IPS-20b (cell line): ENCODE measurements at regions not wholly inside any gene's neighbourhood (a gene's known extent, or its start where the extent isn't known, plus 50 kb on each side); places are given as distances from the start of the nearest gene placed in this dataset.

Experiments
- H3K27ac ChIP-seq: one replicate; pipeline ENCODE4 v1.5.1; 2013; ENCODE audit warnings: low read length
- H3K27me3 ChIP-seq: 2 replicates; pipeline ENCODE4 v1.6.1; 2013; ENCODE audit warnings: mild to moderate bottlenecking, low read length, inconsistent platforms; ENCODE audit not compliant: insufficient read depth
- H3K36me3 ChIP-seq: 2 replicates; pipeline ENCODE4 v1.6.1; 2013; ENCODE audit warnings: low read depth, mild to moderate bottlenecking, inconsistent platforms, low read length, moderate library complexity; ENCODE audit not compliant: insufficient read depth
- H3K4me1 ChIP-seq: 2 replicates; pipeline ENCODE4 v1.6.1; 2013; ENCODE audit warnings: mild to moderate bottlenecking, control low read depth, inconsistent platforms, low read length, moderate library complexity; ENCODE audit not compliant: insufficient read depth
- H3K4me3 ChIP-seq: 2 replicates; pipeline ENCODE4 v1.5.1; 2013; ENCODE audit warnings: mild to moderate bottlenecking, low read length, inconsistent platforms
- H3K9ac ChIP-seq: 2 replicates; pipeline ENCODE4 v1.6.1; 2013; ENCODE audit warnings: low read depth, mild to moderate bottlenecking, inconsistent platforms, low read length, moderate library complexity
- H3K9me3 ChIP-seq: 2 replicates; pipeline ENCODE4 v1.6.1; 2013; ENCODE audit warnings: mild to moderate bottlenecking, low read depth, low read length, inconsistent platforms; ENCODE audit not compliant: insufficient read depth

DNA sequence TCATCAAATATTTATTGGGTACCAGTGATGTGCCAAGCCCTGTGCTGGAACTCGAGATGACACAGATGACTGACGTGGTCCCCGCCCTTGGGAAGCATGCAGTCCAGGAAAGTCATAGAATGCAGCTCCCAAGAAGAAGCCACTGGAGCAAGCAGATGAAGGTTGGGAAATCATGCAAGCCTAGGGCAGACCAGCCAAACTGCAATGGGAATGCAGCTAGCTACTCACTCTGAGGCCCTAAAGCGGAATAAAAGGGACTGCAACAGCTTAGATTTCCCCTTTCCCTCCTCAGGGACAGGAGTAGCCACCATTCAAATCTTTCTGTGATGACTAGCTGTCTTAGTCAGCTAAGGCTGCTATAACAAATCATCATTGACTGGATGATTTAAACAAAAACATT, 152.2 kb downstream of the MAFB start:
- H3K9me3 ChIP-seq, result no peaks in the 10 kb centered on the region
- no peak overlapping the region for H3K4me3 ChIP-seq
- no peak overlapping the region for H3K9ac ChIP-seq
- H3K4me1 ChIP-seq, result no peaks in the 10 kb centered on the region
- H3K36me3 ChIP-seq, result no peaks in the 10 kb centered on the region
- H3K27ac ChIP-seq, result no peak overlapping the region
- H3K27me3 ChIP-seq, result 0 out of 2 replicates have a peak, but pooled peaks cover 3% of the 10 kb centered on the region

DNA sequence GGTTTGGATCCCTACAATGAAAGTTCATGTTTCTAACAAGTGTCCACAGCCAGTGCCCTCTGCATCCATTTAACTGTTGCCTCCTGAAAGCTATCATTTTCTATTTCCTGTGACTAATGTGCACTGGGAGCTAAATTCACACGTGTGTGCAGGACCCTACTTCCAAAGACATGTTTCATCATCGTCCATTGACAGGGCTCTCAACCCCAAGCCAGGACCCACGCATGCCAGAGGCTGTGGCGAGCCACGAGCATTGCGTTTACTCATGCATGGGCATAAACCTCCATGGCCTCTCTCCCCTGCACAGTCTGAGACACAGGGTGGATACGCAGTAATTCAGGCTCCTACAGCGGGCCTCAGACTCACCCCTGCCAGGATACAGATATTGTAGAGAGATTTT, 153.2 kb downstream of the MAFB start:
- no peaks in the 10 kb centered on the region for H3K9me3 ChIP-seq
- no peak overlapping the region for H3K9ac ChIP-seq
- H3K27me3 ChIP-seq, result 0 out of 2 replicates have a peak, but pooled peaks cover 3% of the 10 kb centered on the region
- H3K27ac ChIP-seq, result no peak overlapping the region
- no peaks in the 10 kb centered on the region for H3K36me3 ChIP-seq
- H3K4me1 ChIP-seq, result no peaks in the 10 kb centered on the region
- no peak overlapping the region for H3K4me3 ChIP-seq

DNA sequence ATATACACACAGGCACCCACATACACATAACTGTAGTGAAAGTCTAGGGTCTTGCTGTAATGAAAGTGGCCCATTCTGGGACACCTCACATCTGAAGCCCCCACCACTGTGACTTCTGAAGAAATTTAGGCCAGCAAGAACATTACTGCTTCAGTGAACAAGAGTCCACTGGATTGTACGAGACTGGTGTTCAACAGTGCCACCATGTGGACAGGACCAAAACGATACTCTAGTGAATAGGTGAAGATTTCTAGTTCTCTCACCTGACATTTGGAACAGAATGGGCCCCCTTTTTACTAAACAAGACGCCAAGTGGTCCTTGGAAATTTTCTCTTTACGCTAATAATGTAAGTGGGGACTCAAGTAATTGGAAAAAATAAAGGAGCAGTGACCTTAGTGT, 156.9 kb downstream of the MAFB start:
- Histone ChIP-seq H3K27ac (no peak overlapping the region), H3K4me1 (no peaks in the 10 kb centered on the region), H3K4me3 (no peak overlapping the region), H3K9me3 (no peaks in the 10 kb centered on the region), H3K36me3 (no peaks in the 10 kb centered on the region), H3K27me3 (no peaks in the 10 kb centered on the region), H3K9ac (no peak overlapping the region)

DNA sequence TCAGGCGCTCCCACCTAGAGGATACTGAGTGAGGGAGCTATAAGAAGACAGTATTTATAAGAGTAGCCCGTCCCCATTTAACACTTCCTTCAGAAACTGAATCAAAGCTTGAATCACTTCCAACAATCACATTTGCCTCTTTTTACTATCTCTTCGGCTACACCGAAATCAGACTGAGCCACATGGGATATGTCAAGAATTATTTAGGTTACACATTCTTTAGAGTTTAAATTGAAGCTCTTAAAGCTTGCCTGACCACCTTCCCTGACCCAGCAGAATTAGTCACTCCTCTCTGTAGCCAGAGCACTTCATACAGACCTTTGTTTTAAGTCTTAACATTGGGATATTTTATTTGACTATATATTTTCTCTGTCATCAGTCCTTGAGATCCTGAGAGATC, 163.7 kb downstream of the MAFB start:
- Histone ChIP-seq H3K4me1 (no peaks in the 10 kb centered on the region), H3K27me3 (no peaks in the 10 kb centered on the region), H3K36me3 (no peaks in the 10 kb centered on the region), H3K4me3 (no peak overlapping the region), H3K9ac (no peak overlapping the region), H3K9me3 (peaks cover 4% of the 10 kb centered on the region; the same call in 1 of the 2 replicates), H3K27ac (no peak overlapping the region)

DNA sequence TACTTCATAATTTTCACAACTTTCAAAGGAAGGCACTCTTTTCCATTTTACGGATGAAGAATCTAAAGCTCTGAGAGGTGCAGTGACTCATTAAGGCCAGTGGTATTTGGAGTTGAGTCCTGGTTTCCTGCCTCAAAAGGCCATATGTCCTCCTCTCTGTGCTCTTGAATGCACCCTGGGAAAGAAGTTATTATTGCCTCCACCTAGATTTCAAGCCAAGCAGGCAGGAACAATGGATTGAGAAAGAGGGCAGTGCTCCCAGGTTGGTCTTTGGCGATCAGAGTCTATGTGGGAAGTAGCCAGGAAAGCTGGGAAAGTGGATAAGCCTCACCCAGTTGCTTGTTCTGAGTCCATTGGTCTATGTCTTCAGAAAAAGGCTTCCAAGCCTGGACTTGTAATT, 165.0 kb downstream of the MAFB start:
- no peaks in the 10 kb centered on the region for H3K4me1 ChIP-seq
- H3K4me3 ChIP-seq, result no peak overlapping the region
- peaks cover 4% of the 10 kb centered on the region; the same call in 1 of the 2 replicates for H3K9me3 ChIP-seq
- H3K27ac ChIP-seq, result no peak overlapping the region
- no peaks in the 10 kb centered on the region for H3K27me3 ChIP-seq
- no peaks in the 10 kb centered on the region for H3K36me3 ChIP-seq
- no peak overlapping the region for H3K9ac ChIP-seq

DNA sequence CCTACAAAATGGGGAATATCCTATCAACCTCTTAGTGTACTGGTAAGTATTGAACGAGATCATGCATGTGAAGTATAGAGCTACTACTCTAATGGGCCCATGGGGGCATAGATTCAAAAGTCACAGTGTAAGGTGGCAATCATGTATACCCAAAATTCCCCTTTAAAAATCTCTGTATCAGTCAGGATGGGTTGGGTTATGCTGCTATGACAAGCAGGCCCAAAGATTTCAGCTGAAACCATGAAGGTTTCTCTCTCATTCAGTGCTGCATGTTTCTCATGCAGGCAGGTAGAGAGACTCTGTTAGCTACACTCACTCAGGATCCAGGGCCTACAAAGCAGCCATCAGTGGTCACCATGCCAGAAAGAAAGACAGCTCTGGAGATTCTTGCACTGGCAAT, 166.6 kb downstream of the MAFB start:
- Histone ChIP-seq H3K9me3 (peaks cover 4% of the 10 kb centered on the region; the same call in 1 of the 2 replicates), H3K36me3 (no peaks in the 10 kb centered on the region), H3K9ac (no peak overlapping the region), H3K27me3 (no peaks in the 10 kb centered on the region), H3K4me1 (no peaks in the 10 kb centered on the region), H3K4me3 (no peak overlapping the region), H3K27ac (no peak overlapping the region)

DNA sequence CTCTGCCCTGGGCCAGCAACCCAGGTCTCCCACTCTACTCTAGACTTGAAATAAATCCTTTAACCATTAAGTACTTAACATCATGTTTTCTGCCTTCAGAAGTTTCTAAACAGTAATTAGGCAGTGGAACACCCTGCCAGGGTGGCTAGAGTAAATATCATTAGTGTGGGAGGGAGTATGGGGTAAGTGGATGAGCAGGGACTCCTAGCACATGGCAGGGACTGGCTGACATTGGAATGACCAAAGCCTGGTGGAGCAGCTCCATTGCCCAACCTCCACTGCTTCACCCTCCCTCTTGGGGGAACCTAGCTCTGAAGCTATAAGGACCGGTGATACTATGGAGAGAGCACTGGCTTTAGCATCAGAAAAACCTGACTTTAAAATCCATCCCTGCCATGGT, 167.1 kb downstream of the MAFB start:
- Histone ChIP-seq H3K9ac (no peak overlapping the region), H3K27me3 (no peaks in the 10 kb centered on the region), H3K4me3 (no peak overlapping the region), H3K27ac (no peak overlapping the region), H3K9me3 (peaks cover 4% of the 10 kb centered on the region; the same call in 1 of the 2 replicates), H3K4me1 (no peaks in the 10 kb centered on the region), H3K36me3 (no peaks in the 10 kb centered on the region)

DNA sequence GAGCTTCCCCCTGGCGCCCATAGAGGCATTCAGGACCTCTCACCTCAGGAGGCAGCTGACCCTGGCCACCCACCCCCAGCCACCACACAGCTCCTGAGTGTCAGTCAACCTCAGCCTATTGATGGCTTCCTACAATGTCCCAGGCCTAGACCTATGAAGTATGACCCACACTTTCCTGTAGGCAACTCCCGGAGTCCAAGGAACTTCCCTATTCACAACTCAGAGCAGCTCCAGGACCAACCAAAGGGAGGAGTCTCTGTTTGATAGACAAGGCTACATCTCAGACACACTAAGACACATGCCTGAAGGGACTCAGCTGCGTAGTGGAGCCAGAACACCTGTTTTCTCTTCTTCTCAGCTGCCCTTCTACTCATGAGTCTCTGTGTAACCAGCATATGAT, 169.1 kb downstream of the MAFB start:
- Histone ChIP-seq H3K4me3 (no peak overlapping the region), H3K9me3 (peaks cover 4% of the 10 kb centered on the region; the same call in 1 of the 2 replicates), H3K27me3 (no peaks in the 10 kb centered on the region), H3K36me3 (no peaks in the 10 kb centered on the region), H3K27ac (no peak overlapping the region), H3K9ac (no peak overlapping the region), H3K4me1 (no peaks in the 10 kb centered on the region)

DNA sequence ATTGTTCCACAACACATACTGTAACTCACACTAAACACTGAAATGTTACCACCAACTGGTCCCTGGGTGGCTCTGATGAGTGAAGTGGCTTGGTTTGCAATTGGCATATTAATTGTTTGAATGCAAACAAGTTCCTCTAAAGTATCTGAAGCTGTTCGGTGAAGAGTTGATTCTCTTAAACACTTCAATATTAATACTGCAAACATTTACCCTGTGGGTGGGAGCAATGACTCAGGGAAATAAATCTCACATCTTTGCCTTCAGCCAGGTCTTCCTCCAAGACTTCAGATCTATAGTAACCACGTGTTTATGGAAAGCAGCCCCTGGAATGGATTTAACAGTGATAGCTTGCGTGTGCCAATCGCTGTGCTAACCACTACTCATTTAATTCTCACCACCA, 176.0 kb downstream of the MAFB start:
- no peaks in the 10 kb centered on the region for H3K4me1 ChIP-seq
- no peaks in the 10 kb centered on the region for H3K27me3 ChIP-seq
- H3K9ac ChIP-seq, result no peak overlapping the region
- H3K9me3 ChIP-seq, result no peaks in the 10 kb centered on the region
- H3K36me3 ChIP-seq, result no peaks in the 10 kb centered on the region
- H3K27ac ChIP-seq, result no peak overlapping the region
- no peak overlapping the region for H3K4me3 ChIP-seq

DNA sequence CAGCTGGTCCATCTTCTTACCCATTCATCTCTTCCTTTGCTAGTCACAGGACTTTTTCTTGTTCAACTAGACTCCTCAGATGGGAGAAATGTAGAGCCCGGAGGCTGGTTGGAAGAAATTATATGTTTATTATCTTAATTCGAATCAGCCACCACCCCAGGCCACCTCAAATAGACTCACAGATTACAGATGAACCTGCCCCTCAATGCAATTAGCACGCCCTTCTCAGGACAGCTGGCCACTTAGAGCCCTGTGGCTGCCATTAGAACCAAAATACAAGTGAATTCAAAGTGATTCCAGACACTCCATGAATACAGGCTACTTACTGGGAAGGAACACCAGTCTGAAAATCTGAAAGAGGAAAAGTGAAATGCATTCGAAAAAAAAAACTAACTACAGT, 176.4 kb downstream of the MAFB start:
- H3K27me3 ChIP-seq, result no peaks in the 10 kb centered on the region
- no peaks in the 10 kb centered on the region for H3K4me1 ChIP-seq
- no peak overlapping the region for H3K27ac ChIP-seq
- H3K9me3 ChIP-seq, result no peaks in the 10 kb centered on the region
- no peak overlapping the region for H3K9ac ChIP-seq
- H3K36me3 ChIP-seq, result no peaks in the 10 kb centered on the region
- no peak overlapping the region for H3K4me3 ChIP-seq

DNA sequence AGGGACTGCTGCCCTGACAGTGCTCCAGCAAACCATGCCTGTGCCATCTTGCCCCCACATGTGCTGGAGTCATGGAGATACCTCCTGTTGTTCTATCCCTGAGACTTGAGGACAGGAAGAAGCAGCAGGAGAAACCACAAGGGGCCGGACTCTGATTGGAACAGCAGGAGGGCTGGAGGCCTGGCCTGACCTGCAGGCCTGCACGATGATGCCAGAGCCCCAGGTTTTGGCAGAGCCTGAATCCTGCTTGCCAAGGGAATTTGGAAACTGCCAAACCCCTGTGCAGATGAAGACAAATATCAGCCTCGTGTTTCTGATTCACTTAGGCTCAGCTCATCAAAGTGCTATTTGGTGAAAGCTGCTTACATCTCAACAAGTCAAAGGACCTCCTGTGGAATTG, 177.6 kb downstream of the MAFB start:
- H3K4me3 ChIP-seq, result no peak overlapping the region
- H3K9ac ChIP-seq, result no peak overlapping the region
- H3K27ac ChIP-seq, result no peak overlapping the region
- H3K27me3 ChIP-seq, result no peaks in the 10 kb centered on the region
- no peaks in the 10 kb centered on the region for H3K36me3 ChIP-seq
- H3K4me1 ChIP-seq, result no peaks in the 10 kb centered on the region
- H3K9me3 ChIP-seq, result no peaks in the 10 kb centered on the region

DNA sequence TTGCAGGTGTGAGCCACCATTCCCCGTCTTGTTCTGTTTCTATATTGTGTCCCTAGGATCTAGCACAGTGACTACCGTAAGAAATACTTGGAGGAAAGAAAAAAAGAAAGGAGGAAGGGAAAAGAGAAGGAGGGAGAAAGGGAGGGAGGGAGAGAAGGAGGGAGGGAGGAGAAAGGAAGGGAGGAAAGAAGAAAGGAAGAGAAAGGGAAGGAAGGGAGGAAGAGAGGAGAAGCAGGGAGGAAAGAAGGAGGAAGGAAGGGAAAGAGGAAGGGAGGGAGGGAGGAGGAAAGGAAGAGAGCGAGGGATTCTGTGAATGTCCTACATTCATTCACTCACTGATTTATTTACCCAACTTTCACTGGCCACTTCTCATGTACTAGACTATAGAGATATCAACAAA, 178.4 kb downstream of the MAFB start:
- no peak overlapping the region for H3K4me3 ChIP-seq
- H3K36me3 ChIP-seq, result no peaks in the 10 kb centered on the region
- H3K27ac ChIP-seq, result no peak overlapping the region
- H3K9me3 ChIP-seq, result no peaks in the 10 kb centered on the region
- H3K4me1 ChIP-seq, result no peaks in the 10 kb centered on the region
- no peak overlapping the region for H3K9ac ChIP-seq
- no peaks in the 10 kb centered on the region for H3K27me3 ChIP-seq

DNA sequence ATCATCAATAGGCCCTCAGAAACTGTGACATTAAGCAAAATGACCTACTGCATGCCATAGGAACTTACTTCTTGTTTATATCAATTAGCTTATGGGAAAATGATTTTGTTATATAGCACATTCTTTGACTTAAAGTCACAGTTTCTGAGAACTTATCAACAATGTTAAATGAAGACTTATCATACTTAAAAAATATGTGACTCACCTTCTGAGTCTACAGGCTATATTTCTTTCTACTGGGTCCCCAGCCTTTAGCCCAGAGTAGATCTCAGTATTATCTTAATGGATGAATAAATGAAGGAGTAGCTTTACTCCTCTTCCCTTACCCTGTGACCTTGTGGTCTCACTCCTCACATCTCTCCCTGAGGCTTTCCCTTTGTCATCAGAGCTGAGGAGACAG, 180.2 kb downstream of the MAFB start:
- no peaks in the 10 kb centered on the region for H3K9me3 ChIP-seq
- H3K36me3 ChIP-seq, result no peaks in the 10 kb centered on the region
- H3K27me3 ChIP-seq, result no peaks in the 10 kb centered on the region
- no peaks in the 10 kb centered on the region for H3K4me1 ChIP-seq
- no peak overlapping the region for H3K27ac ChIP-seq
- H3K9ac ChIP-seq, result no peak overlapping the region
- H3K4me3 ChIP-seq, result no peak overlapping the region
